Psoas muscle (tissue), 7 donors: ENCODE measurements at regions not wholly inside any gene's neighbourhood (a gene's known extent, or its start where the extent isn't known, plus 50 kb on each side); places are given as distances from the start of the nearest gene placed in this dataset.
A peak's percentile ranks its signal among the peaks of the same experiment; 100 is the strongest.

Experiments
- ATAC-seq, 4 donors: fragments of 200-7000 bp; cut with Tn5 transposase; one replicate each; pipeline ENCODE4 v1.9.1; 2020; ENCODE audit warnings: moderate library complexity in 3 of 4, mild to moderate bottlenecking in 2 of 4
- DNase-seq, 2 donors: peaks; one replicate each; pipeline ENCODE4 v3.0.0-alpha.2; 2020
- H3K27ac ChIP-seq: fragments of 200-600 bp; one replicate; pipeline ENCODE4 v1.8.0; 2022
- H3K27me3 ChIP-seq, 3 donors: fragments of 200-600 bp in 1 of 3; one replicate each; pipeline versions ENCODE4 v1.6.1 to v1.8.0; 2013 to 2022; ENCODE audit warnings: low read length in 2 of 3, mild to moderate bottlenecking in 2 of 3, moderate library complexity in 1 of 3; ENCODE audit not compliant: insufficient read depth in 3 of 3
- H3K36me3 ChIP-seq, 2 donors: fragments of 200-600 bp in 1 of 2; one replicate each; pipeline versions ENCODE4 v1.6.1 to v1.8.0; 2013 to 2022; ENCODE audit warnings: low read depth in 1 of 2, mild to moderate bottlenecking in 1 of 2, moderate library complexity in 1 of 2; ENCODE audit not compliant: insufficient read depth in 1 of 2
- H3K4me1 ChIP-seq: fragments of 200-600 bp; one replicate; pipeline ENCODE4 v1.8.0; 2022
- H3K4me3 ChIP-seq: fragments of 200-600 bp; one replicate; pipeline ENCODE4 v1.8.0; 2022; ENCODE audit warnings: mild to moderate bottlenecking
- H3K9me3 ChIP-seq: fragments of 200-600 bp; one replicate; pipeline ENCODE4 v1.8.0; 2022
- WGBS, 3 donors: extraction: QIAGEN DNeasy Blood & Tissue Kit; methylation state at CpG; one replicate each; pipeline versions ENCODE4 v1.1.6 to v1.1.7; 2013; 5-methylcytosine and 5-hydroxymethylcytosine counted together
- intact Hi-C, 2 donors: fragments of 100-400 bp; cut with DNase I; formaldehyde crosslinking; loops; one replicate each; pipeline versions ENCODE4 v1.11.0 to v1.14.2; 2022
- TF ChIP-seq, protein P1 (sequence below): fragments of 200-600 bp; IDR thresholded peaks from one replicate; pipeline ENCODE4 v1.8.0; 2022; ENCODE audit warnings: antibody characterized with exemption
- donor health status: healthy with polysubstance abuse.
- donor health status: DM: no; HTN: no; CAD: no; lungs with moderate emphysema.
- donor health status: Bipolar disorder and iron deficiency.
- donor health status: healthy.
- donor health status: DM: yes; HTN: yes; CAD: no.
- donor health status: DM: no; HTN: no; CAD: no.
- donor health status: DM: yes; HTN: yes; CAD: no.

DNA sequence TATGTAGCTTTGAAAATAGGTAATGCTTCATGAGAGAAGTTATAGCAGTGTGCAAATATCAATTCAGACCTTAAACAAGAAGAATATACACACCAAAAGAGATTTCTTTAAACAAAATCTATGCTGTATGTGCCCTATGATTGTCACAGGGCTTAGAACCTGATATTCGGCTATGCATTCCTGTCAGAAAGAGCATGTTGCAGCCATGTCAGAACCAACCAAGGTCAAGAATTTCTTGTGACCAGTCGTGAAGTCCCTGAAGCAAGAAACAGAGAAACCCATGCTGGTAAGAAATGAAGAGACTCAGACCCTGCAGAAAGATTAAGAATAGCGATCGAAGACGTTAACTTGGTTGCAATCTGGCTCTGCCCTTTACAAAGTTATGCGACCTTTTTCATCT lies 210.3 kb upstream of the SPIN4 start:
- H3K27ac ChIP-seq: peak overlapping the region; percentile 56

DNA sequence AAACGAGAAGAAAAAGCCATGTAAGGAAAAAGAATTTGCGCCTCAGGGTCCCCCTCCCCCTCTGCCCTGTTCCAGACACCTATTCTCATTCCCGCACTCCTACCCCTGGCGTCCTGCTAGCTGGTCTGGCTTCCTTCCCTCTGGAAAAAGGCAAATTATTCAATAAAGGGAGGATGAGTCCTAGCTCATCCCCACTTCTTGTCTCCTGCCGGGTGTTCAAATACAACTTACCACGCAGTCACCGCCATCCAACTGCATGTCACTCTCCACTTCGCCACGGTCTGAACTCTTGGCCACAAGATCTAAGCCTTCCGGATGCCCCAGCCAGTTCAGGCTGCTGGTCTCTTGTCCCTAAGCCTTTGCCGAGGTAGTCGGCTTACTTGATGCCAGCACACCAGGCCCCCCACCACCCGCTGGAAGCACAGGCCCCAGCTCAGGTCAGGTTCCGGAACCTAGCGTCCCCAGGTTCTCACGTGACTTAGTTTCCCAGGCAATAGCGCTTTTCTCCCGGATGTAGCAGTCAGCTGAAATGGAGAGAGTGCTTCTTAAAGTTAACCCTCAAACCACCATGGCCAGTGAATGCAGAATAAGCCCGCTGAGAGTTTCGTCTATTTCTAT lies 209.6 kb upstream of the SPIN4 start:
- no peaks in the 10 kb centered on the region for H3K36me3 ChIP-seq
- no peaks in the 10 kb centered on the region for H3K4me1 ChIP-seq
- no peaks in the 10 kb centered on the region for H3K9me3 ChIP-seq
- peak; percentile 90 to 99 (median 96) for ATAC-seq
- H3K4me3 ChIP-seq: peak overlapping the region; percentile 68
- TF ChIP-seq, protein P1, sequence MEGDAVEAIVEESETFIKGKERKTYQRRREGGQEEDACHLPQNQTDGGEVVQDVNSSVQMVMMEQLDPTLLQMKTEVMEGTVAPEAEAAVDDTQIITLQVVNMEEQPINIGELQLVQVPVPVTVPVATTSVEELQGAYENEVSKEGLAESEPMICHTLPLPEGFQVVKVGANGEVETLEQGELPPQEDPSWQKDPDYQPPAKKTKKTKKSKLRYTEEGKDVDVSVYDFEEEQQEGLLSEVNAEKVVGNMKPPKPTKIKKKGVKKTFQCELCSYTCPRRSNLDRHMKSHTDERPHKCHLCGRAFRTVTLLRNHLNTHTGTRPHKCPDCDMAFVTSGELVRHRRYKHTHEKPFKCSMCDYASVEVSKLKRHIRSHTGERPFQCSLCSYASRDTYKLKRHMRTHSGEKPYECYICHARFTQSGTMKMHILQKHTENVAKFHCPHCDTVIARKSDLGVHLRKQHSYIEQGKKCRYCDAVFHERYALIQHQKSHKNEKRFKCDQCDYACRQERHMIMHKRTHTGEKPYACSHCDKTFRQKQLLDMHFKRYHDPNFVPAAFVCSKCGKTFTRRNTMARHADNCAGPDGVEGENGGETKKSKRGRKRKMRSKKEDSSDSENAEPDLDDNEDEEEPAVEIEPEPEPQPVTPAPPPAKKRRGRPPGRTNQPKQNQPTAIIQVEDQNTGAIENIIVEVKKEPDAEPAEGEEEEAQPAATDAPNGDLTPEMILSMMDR: no peak
- H3K27me3 ChIP-seq: no peaks in the 10 kb centered on the region
- peak overlapping the region; percentile 56 for H3K27ac ChIP-seq
- DNase-seq: peak; percentile 31 to 67
- intact Hi-C loops: no loop called here
- 0 to 19% (median 4%) methylated on average over 18 to 20 of the region's 20 CpGs for WGBS, 3 donors

More for the DNA sequence above, 210.3 kb upstream of the SPIN4 start:
- H3K4me1 ChIP-seq: no peaks in the 10 kb centered on the region
- intact Hi-C loops: no loop called here
- no peaks in the 10 kb centered on the region for H3K9me3 ChIP-seq
- TF ChIP-seq, protein P1: no peak
- DNase-seq: no peak
- peak overlapping the region; percentile 68 for H3K4me3 ChIP-seq
- H3K36me3 ChIP-seq: no peaks in the 10 kb centered on the region
- H3K27me3 ChIP-seq: no peaks in the 10 kb centered on the region
- ATAC-seq: peak in 3 of 4 donors; percentile 33 to 48 (median 44)
- WGBS, 3 donors: 3 to 26% (median 3%) methylated on average over 6 of the region's 6 CpGs

DNA sequence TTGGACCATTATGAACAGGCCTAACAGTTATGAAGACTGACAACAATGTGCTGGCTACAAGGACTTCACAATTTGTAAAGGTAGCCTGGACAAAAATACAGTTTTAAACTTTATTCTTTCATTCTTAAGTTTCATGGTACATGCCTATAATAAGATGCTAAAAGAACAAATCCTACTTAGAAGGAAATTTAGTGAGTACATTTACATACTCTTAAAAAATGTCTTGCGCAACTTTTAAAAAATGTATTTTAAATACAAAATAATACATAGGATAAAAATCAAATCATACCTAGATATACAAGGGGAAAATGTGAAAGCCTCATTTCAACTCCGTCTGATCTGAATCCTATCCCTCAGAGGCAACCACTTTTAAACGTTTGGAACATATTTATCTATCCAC lies 200.7 kb upstream of the SPIN4 start:
- no peak for ATAC-seq
- intact Hi-C loops: no loop called here
- WGBS, 3 donors: 76 to 100% (median 96%) methylated on average over 3 of the region's 3 CpGs

DNA sequence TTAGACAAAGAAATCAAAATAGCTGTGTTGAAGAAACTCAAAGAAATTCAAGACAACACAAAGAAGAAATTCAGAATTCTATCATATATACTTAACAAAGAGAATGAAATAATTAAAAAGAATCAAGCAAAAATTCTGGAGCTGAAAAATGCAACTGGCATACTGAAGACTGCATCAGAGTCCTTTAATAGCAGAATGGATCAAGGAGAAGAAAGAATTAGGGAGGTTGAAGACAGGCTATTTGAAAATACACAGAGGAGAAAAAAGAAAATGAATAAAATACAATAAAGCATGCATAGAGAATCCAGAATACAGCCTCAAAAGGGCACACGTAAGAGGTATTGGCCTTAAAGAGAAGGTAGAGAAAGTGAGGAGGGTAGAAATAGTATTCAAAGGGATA lies 179.5 kb upstream of the SPIN4 start:
- Histone ChIP-seq H3K36me3 (no peaks in the 10 kb centered on the region), H3K4me3 (no peak overlapping the region), H3K27me3 (no peaks in the 10 kb centered on the region), H3K27ac (no peak overlapping the region), H3K4me1 (no peaks in the 10 kb centered on the region), H3K9me3 (peaks cover 18% of the 10 kb centered on the region)
- intact Hi-C loops: no loop called here
- no peak for DNase-seq
- 78 to 100% (median 97%) methylated on average over 1 of the region's 1 CpG for WGBS, 3 donors
- ATAC-seq: no peak
- TF ChIP-seq, protein P1: no peak

More for the DNA sequence above, 200.7 kb upstream of the SPIN4 start:
- Histone ChIP-seq H3K4me3 (no peak overlapping the region), H3K36me3 (no peaks in the 10 kb centered on the region), H3K27me3 (no peaks in the 10 kb centered on the region), H3K9me3 (peaks cover 24% of the 10 kb centered on the region), H3K27ac (no peak overlapping the region), H3K4me1 (no peaks in the 10 kb centered on the region)
- TF ChIP-seq, protein P1: no peak
- DNase-seq: no peak

DNA sequence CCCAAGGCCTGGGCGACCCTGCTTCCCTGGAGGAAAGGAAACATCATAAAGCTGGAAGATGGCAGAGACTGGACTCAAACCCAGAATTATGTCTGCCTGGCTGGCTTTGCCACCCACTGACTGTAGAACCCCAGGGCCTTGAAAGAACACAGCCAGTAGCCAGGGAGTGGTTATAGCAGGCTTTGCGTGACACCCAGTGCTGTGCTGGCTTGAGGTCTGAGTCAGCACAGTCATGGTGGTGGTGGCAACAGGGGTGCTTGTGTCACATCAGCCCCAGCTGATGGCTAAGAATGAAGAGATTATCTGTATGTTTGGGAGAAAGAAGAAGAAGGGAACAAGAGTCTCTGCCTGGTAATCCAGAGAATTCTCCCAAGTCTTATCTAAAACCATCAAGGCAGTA lies 178.8 kb upstream of the SPIN4 start:
- no peaks in the 10 kb centered on the region for H3K27me3 ChIP-seq
- H3K9me3 ChIP-seq: peaks cover 13% of the 10 kb centered on the region
- no peak overlapping the region for H3K4me3 ChIP-seq
- H3K36me3 ChIP-seq: no peaks in the 10 kb centered on the region
- no peak overlapping the region for H3K27ac ChIP-seq
- intact Hi-C loops: no loop called here
- 86 to 100% (median 100%) methylated on average over 2 of the region's 2 CpGs for WGBS, 3 donors
- TF ChIP-seq, protein P1: no peak
- no peak for ATAC-seq
- DNase-seq: no peak
- no peaks in the 10 kb centered on the region for H3K4me1 ChIP-seq
